SK-N-MC (cell line): ENCODE measurements at regions not wholly inside any gene's neighbourhood (a gene's known extent, or its start where the extent isn't known, plus 50 kb on each side); places are given as distances from the start of the nearest gene placed in this dataset.

Experiments used
- DNase-seq: peaks from one replicate; pipeline ENCODE4 v3.0.0-alpha.2; 2011; ENCODE audit warnings: low read depth, low spot score
- H3K27ac ChIP-seq: fragments of 200-600 bp; sonication (generic); 2 replicates; pipeline ENCODE4 v1.5.1; 2016; ENCODE audit warnings: mixed run types
- H3K36me3 ChIP-seq: fragments of 200-600 bp; sonication (generic); 2 replicates; pipeline ENCODE4 v1.6.1; 2017; ENCODE audit warnings: antibody characterized with exemption, low read length, mixed read lengths; ENCODE audit not compliant: insufficient read depth
- H3K4me3 ChIP-seq: fragments of 200-600 bp; sonication (generic); 2 replicates; pipeline ENCODE4 v1.5.1; 2016
- H3K9ac ChIP-seq: fragments of 200-600 bp; sonication (generic); 2 replicates; pipeline ENCODE4 v1.8.0; 2017; ENCODE audit warnings: mixed run types, mixed read lengths; ENCODE audit not compliant: insufficient read length
- H3K9me3 ChIP-seq: fragments of 200-600 bp; sonication (generic); 2 replicates; pipeline ENCODE4 v1.6.1; 2017; ENCODE audit warnings: low read depth, mild to moderate bottlenecking, antibody characterized with exemption, low read length, moderate library complexity, mixed read lengths
- EZH2 ChIP-seq: fragments of 200-600 bp; sonication (generic); IDR thresholded peaks from one replicate; pipeline ENCODE4 v1.6.1; 2017; ENCODE audit warnings: antibody characterized with exemption
- FOXP2 ChIP-seq: optimal IDR thresholded peaks from 2 replicates; pipeline ENCODE3; 2011; ENCODE audit warnings: mild to moderate bottlenecking, moderate library complexity; ENCODE audit not compliant: insufficient read depth; ENCODE audit errors: extremely low read length, control extremely low read depth
- POLR2AphosphoS5 ChIP-seq: IDR thresholded peaks from 2 replicates; pipeline ENCODE4 v1.6.1; 2012; ENCODE audit warnings: mild to moderate bottlenecking, low read depth, low read length, borderline replicate concordance

- no peak overlapping the region for H3K4me3 ChIP-seq
- no peak overlapping the region for H3K9ac ChIP-seq
- H3K36me3 ChIP-seq = no peaks in the 10 kb centered on the region
- DNase-seq = no peak
- no peaks in the 10 kb centered on the region for H3K9me3 ChIP-seq
- H3K27ac ChIP-seq = no peak overlapping the region
- no peak for TF ChIP-seq POLR2AphosphoS5
- no peak for TF ChIP-seq EZH2
- no peak for TF ChIP-seq FOXP2
These were observed 596.7 kb downstream of the PDCD6IP start for GRCh38 chr3:34394978-34395748.

- Histone ChIP-seq H3K9ac (no peak overlapping the region), H3K27ac (no peak overlapping the region), H3K36me3 (no peaks in the 10 kb centered on the region), H3K9me3 (no peaks in the 10 kb centered on the region), H3K4me3 (no peak overlapping the region)
- no peak for DNase-seq
- TF ChIP-seq EZH2 = no peak
- no peak for TF ChIP-seq POLR2AphosphoS5
- TF ChIP-seq FOXP2 = no peak
These were observed 597.9 kb downstream of the PDCD6IP start for GRCh38 chr3:34396288-34396687.

- no peak for TF ChIP-seq POLR2AphosphoS5
- no peak for TF ChIP-seq FOXP2
- no peak for TF ChIP-seq EZH2
- no peak overlapping the region for H3K27ac ChIP-seq
- H3K4me3 ChIP-seq = no peak overlapping the region
- H3K9ac ChIP-seq = no peak overlapping the region
- H3K9me3 ChIP-seq = no peaks in the 10 kb centered on the region
- no peak for DNase-seq
- no peaks in the 10 kb centered on the region for H3K36me3 ChIP-seq
These were observed 598.5 kb downstream of the PDCD6IP start for GRCh38 chr3:34396956-34397355.

DNA sequence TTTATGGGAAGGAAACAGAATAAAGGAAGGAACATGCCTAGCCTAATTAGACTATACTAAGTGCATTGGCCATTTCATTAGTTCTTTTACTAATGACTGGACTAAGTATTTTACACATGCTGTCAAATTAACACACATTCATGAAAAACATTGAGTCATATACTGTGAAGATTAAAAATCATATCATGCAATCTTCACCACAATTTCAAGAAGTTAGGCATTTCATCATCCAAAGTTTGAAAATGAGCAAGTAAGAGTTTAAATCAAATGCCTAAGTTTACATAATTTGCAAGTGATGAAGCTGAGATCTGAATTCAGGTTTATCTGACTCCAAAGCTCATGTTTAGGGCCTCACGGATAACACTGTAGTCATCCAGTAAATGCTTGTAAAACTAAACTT lies 601.0 kb downstream of the PDCD6IP start:
- TF ChIP-seq EZH2 (no peak), POLR2AphosphoS5 (no peak), FOXP2 (no peak)
- no peaks in the 10 kb centered on the region for H3K9me3 ChIP-seq
- no peak overlapping the region for H3K9ac ChIP-seq
- H3K36me3 ChIP-seq = no peaks in the 10 kb centered on the region
- no peak overlapping the region for H3K27ac ChIP-seq
- no peak for DNase-seq
- no peak overlapping the region for H3K4me3 ChIP-seq

DNA sequence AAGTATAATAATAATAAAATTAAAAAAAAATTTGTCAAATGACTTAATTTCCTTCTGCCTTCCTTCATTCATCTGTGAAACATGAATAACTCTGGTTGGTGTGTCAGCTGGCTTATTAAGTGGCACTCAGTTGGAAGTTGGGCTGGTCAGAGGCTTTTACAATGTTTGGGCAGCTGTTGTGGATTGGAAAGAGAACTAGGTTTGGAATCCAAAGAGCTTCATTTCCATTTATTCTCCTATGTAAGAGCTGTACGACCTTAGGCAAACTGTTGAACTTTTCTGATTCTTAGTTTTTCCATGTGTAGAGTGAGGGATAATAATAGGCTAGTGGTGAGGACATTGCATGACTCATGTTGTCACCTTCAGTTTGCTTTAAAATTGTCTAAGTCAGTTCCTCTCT lies 606.7 kb downstream of the PDCD6IP start:
- Histone ChIP-seq H3K4me3 (no peak overlapping the region), H3K9me3 (no peaks in the 10 kb centered on the region), H3K36me3 (no peaks in the 10 kb centered on the region), H3K27ac (no peak overlapping the region), H3K9ac (no peak overlapping the region)
- DNase-seq = no peak
- TF ChIP-seq FOXP2 (no peak), POLR2AphosphoS5 (no peak), EZH2 (no peak)

DNA sequence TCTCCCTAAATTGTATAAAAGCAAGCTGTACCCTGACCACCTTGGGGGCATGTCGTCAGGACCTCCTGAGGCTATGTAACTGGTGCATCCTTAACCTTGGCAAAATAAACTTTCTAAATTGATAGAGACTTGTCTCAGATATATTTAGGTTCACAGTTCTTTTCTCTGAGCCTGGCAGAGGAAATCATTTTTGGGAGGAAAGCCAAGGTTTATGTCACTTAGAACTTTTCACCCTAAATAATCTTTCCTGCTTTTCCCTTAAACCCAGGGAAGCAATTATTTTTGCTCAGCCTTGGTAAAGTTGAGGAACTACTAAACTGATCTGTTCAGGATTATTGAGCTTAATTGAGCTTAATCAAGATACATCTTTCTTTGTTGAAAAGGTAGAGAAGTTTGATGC lies 608.9 kb downstream of the PDCD6IP start:
- Histone ChIP-seq H3K9me3 (no peaks in the 10 kb centered on the region), H3K27ac (no peak overlapping the region), H3K9ac (no peak overlapping the region), H3K36me3 (no peaks in the 10 kb centered on the region), H3K4me3 (no peak overlapping the region)
- TF ChIP-seq POLR2AphosphoS5 (no peak), EZH2 (no peak), FOXP2 (no peak)
- DNase-seq = no peak

DNA sequence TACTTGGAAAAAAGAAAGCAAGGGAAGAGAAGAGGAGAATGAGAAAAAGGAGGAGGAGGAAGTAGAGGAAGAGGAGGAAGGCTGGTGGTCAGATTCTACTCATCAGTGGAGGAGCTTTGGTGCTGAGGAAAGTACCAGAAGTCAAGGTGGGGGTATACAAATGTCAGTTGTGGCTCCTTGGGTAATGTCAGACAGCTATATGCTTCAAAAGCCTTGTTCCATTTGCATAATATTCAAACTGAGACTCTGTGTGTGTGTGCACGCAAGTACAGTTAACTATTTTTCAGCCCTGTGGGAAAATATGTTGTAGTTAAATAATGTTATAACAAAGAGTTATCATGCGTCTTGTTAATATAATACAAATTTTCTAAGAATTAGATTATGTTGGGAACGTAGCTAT lies 609.7 kb downstream of the PDCD6IP start:
- H3K36me3 ChIP-seq = no peaks in the 10 kb centered on the region
- no peak for DNase-seq
- H3K9ac ChIP-seq = no peak overlapping the region
- TF ChIP-seq EZH2 = no peak
- no peak for TF ChIP-seq POLR2AphosphoS5
- no peak for TF ChIP-seq FOXP2
- no peak overlapping the region for H3K4me3 ChIP-seq
- no peaks in the 10 kb centered on the region for H3K9me3 ChIP-seq
- H3K27ac ChIP-seq = no peak overlapping the region

GRCh38 chr3:34411596-34411995 lies 613.2 kb downstream of the PDCD6IP start:
- no peak for TF ChIP-seq FOXP2
- TF ChIP-seq EZH2 = no peak
- TF ChIP-seq POLR2AphosphoS5 = no peak
- no peak overlapping the region for H3K27ac ChIP-seq
- DNase-seq = no peak
- no peak overlapping the region for H3K4me3 ChIP-seq
- no peaks in the 10 kb centered on the region for H3K9me3 ChIP-seq
- H3K36me3 ChIP-seq = no peaks in the 10 kb centered on the region
- H3K9ac ChIP-seq = no peak overlapping the region

DNA sequence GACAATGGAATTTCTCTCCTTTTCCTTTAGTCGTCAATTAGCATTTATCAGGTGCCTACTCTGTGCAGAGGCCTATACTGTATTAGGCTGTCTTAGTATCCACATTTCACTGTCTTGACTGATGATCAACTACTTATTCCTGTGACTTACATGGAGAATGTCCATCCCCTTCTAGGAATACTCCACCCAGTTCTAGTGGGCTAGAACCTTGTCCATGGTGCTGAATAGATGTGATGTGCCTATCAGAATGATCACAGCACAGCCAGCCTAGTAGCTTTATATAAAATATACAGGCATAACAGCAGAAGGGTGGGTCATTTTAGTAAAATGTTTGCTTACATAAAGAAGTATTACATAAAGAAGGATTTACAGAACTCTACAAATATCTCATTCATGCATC lies 621.4 kb downstream of the PDCD6IP start:
- Histone ChIP-seq H3K27ac (no peak overlapping the region), H3K4me3 (no peak overlapping the region), H3K36me3 (no peaks in the 10 kb centered on the region), H3K9me3 (no peaks in the 10 kb centered on the region), H3K9ac (no peak overlapping the region)
- DNase-seq = no peak
- no peak for TF ChIP-seq POLR2AphosphoS5
- TF ChIP-seq FOXP2 = no peak
- no peak for TF ChIP-seq EZH2
